Neural progenitor cell (in vitro differentiated cells): ENCODE measurements at regions not wholly inside any gene's neighbourhood (a gene's known extent, or its start where the extent isn't known, plus 50 kb on each side); places are given as distances from the start of the nearest gene placed in this dataset.

Experiments used
- CTCF ChIP-seq: fragments of 200-600 bp; sonication (generic); IDR thresholded peaks from 2 replicates; pipeline ENCODE4 v1.5.1; 2017; ENCODE audit warnings: antibody characterized with exemption, mild to moderate bottlenecking
- EZH2 ChIP-seq: fragments of 200-600 bp; sonication (generic); IDR thresholded peaks from 2 replicates; pipeline ENCODE4 v1.6.1; 2017; ENCODE audit warnings: antibody characterized with exemption, mild to moderate bottlenecking, moderate library complexity
- EZH2phosphoT487 ChIP-seq: fragments of 200-600 bp; sonication (generic); IDR thresholded peaks from 2 replicates; pipeline ENCODE4 v1.6.1; 2017; ENCODE audit warnings: antibody characterized with exemption

GRCh38 chr5:112087222-112087621 is 330.2 kb upstream of the NREP start:
- TF ChIP-seq EZH2 = no peak
- no peak for TF ChIP-seq CTCF
- TF ChIP-seq EZH2phosphoT487 = no peak
